Fibroblast of lung (primary cell): ENCODE measurements at regions not wholly inside any gene's neighbourhood (a gene's known extent, or its start where the extent isn't known, plus 50 kb on each side); places are given as distances from the start of the nearest gene placed in this dataset.

Experiments
- EZH2 ChIP-seq: IDR thresholded peaks from 2 replicates; pipeline ENCODE4 v1.5.1; 2012; ENCODE audit warnings: low read length, control low read depth, mild to moderate bottlenecking; ENCODE audit errors: missing control alignments
- TF ChIP-seq, protein P1 (sequence below), 2 donors: IDR thresholded peaks in 1 of 2; conservative IDR thresholded peaks in 1 of 2; 1 replicate in 1 of 2; 2 replicates in 1 of 2; pipeline ENCODE4 v1.5.1; 2011 to 2012; ENCODE audit warnings: low read length in 2 of 2, control low read depth in 1 of 2, inconsistent platforms in 1 of 2, low read depth in 1 of 2, mild to moderate bottlenecking in 1 of 2

DNA sequence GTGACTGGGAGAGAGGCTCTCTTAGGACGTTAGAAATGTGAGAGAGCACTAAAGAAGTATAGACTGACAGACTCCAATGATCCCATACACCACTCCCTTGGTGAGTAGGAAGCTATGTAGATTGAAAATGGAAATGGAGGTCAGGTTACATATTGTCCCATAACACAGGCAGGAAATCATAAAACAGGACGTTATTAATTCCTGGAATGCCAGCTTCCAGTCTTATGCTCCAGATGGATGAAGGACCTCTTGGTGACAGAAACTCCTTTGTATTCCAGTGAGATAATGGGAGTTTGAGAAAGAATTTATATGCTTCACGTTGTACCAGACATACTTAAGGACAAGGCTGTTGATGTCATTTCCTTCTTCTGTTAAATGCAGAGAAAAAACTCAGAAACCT, 338.2 kb upstream of the ITGA1 start:
- TF ChIP-seq, protein P1, sequence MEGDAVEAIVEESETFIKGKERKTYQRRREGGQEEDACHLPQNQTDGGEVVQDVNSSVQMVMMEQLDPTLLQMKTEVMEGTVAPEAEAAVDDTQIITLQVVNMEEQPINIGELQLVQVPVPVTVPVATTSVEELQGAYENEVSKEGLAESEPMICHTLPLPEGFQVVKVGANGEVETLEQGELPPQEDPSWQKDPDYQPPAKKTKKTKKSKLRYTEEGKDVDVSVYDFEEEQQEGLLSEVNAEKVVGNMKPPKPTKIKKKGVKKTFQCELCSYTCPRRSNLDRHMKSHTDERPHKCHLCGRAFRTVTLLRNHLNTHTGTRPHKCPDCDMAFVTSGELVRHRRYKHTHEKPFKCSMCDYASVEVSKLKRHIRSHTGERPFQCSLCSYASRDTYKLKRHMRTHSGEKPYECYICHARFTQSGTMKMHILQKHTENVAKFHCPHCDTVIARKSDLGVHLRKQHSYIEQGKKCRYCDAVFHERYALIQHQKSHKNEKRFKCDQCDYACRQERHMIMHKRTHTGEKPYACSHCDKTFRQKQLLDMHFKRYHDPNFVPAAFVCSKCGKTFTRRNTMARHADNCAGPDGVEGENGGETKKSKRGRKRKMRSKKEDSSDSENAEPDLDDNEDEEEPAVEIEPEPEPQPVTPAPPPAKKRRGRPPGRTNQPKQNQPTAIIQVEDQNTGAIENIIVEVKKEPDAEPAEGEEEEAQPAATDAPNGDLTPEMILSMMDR (conservative IDR thresholded peaks at IDR 0.05 in 1 of 2, IDR thresholded peaks at IDR 0.05 in 1 of 2; ENCODE audit: low read depth in 1 of 2, low read length in 2 of 2), result no peak
- no peak for TF ChIP-seq EZH2
